HepG2 (cell line): ENCODE measurements at regions not wholly inside any gene's neighbourhood (a gene's known extent, or its start where the extent isn't known, plus 50 kb on each side); places are given as distances from the start of the nearest gene placed in this dataset.

Source experiments
- ATAC-seq: fragments of 200-7000 bp; cut with Tn5 transposase; 3 replicates; pipeline ENCODE4 v1.9.1; 2020; ENCODE audit warnings: mild to moderate bottlenecking, moderate library complexity
- BruUV-seq: library from RNA; stranded (reverse); fragments of 400-500 nt; replicated peaks from 2 replicates; lab custom pipeline; 2021; lab: Mats Ljungman, UMichigan
- CTCF ChIA-PET: fragments of 300-600 bp; formaldehyde crosslinking; extraction: SDS; loops from one replicate; lab custom pipeline; 2021; ENCODE audit warnings: low total read pairs, inconsistent platforms, low intra/inter-chr PET ratio; lab: Yijun Ruan, JAX
- POLR2A ChIA-PET: fragments of 350-600 bp; sonication (Branson Sonifier 250); formaldehyde crosslinking; loops from one replicate; lab custom pipeline; 2020; ENCODE audit warnings: antibody characterized with exemption, inconsistent platforms; lab: Yijun Ruan, JAX
- DNase-seq: peaks from one replicate; pipeline ENCODE4 v3.0.0-alpha.2; 2015; ENCODE audit warnings: low spot score
- FAIRE-seq: peaks from 3 replicates; lab custom pipeline; 2011; peaks lifted over from hg19 to GRCh38; lab: Jason Lieb, UNC
- H2AFZ ChIP-seq: one replicate; pipeline ENCODE4 v1.6.1; 2011; ENCODE audit warnings: low read length, inconsistent platforms
- H3K27ac ChIP-seq: fragments of 300-600 bp; 3 replicates; pipeline ENCODE4 v1.8.0; 2011; ENCODE audit warnings: mixed run types, mild to moderate bottlenecking, mixed read lengths, low read length, inconsistent platforms; ENCODE audit not compliant: insufficient read depth; ENCODE audit errors: extremely low read length
- H3K27me3 ChIP-seq, 2 experiments: fragments of 200-600 bp in 1 of 2; 2 replicates in 1 of 2; 3 replicates in 1 of 2; pipeline versions ENCODE4 v1.6.0 to v1.8.0; 2011; ENCODE audit warnings: low read length in 2 of 2, mild to moderate bottlenecking in 2 of 2, moderate library complexity in 2 of 2, inconsistent platforms in 1 of 2; ENCODE audit not compliant: insufficient read depth in 2 of 2, control insufficient read depth in 1 of 2
- H3K36me3 ChIP-seq, 2 experiments: fragments of 200-600 bp in 1 of 2; replicated peaks in 1 of 2; 2 replicates in 1 of 2; 3 replicates in 1 of 2; pipeline versions ENCODE4 v1.5.1 to v1.8.0; 2011; ENCODE audit warnings: low read length in 2 of 2, inconsistent platforms in 1 of 2; ENCODE audit not compliant: insufficient read depth in 2 of 2, control insufficient read depth in 1 of 2
- H3K4me1 ChIP-seq: 2 replicates; pipeline ENCODE4 v1.5.1; 2012; ENCODE audit warnings: low read length, inconsistent platforms; ENCODE audit not compliant: insufficient read depth
- H3K4me2 ChIP-seq: 2 replicates; pipeline ENCODE4 v1.6.0; 2011; ENCODE audit warnings: low read depth, low read length, inconsistent platforms
- H3K4me3 ChIP-seq, 3 experiments: fragments of 200-600 bp in 1 of 3; sonication (generic), shearing (Covaris generic) in 1 of 3; replicated peaks in 1 of 3; 2 replicates each; pipeline ENCODE4 v1.5.1; 2011 to 2016; ENCODE audit warnings: low read length in 3 of 3, inconsistent platforms in 2 of 3, low read depth in 2 of 3, mild to moderate bottlenecking in 2 of 3, control low read depth in 1 of 3, mixed read lengths in 1 of 3; ENCODE audit not compliant: insufficient read depth in 1 of 3
- H3K79me2 ChIP-seq: one replicate; pipeline ENCODE4 v1.6.1; 2011; ENCODE audit warnings: low read length, inconsistent platforms; ENCODE audit not compliant: insufficient read depth
- H3K9ac ChIP-seq: 2 replicates; pipeline ENCODE4 v1.6.0; 2011; ENCODE audit warnings: mild to moderate bottlenecking, low read depth, low read length, inconsistent platforms; ENCODE audit not compliant: insufficient read depth
- H3K9me3 ChIP-seq: 2 replicates; pipeline ENCODE4 v1.5.1; 2012; ENCODE audit warnings: mild to moderate bottlenecking, low read length
- H4K20me1 ChIP-seq: 2 replicates; pipeline ENCODE4 v1.6.0; 2011; ENCODE audit warnings: inconsistent platforms, mild to moderate bottlenecking, low read length, moderate library complexity; ENCODE audit not compliant: insufficient read depth
- AHDC1 ChIP-seq: sonication (generic); formaldehyde crosslinking; IDR thresholded peaks from 2 replicates; pipeline ENCODE4 v1.5.1; 2020; ENCODE audit warnings: mild to moderate bottlenecking, missing genetic modification reagents, borderline replicate concordance
- CEBPZ ChIP-seq: IDR thresholded peaks from 2 replicates; pipeline ENCODE4 v1.6.1; 2012; ENCODE audit warnings: low read length, improper control_type of control experiment
- ELK4 ChIP-seq: sonication (generic); formaldehyde crosslinking; IDR thresholded peaks from 2 replicates; pipeline ENCODE4 v1.9.0; 2021; ENCODE audit warnings: missing genetic modification reagents, borderline replicate concordance
- FOXA1 ChIP-seq, 2 experiments: fragments of 450-650 bp in 1 of 2; sonication (generic) in 1 of 2; formaldehyde crosslinking in 1 of 2; IDR thresholded peaks; 2 replicates each; pipeline versions ENCODE4 v1.4.0 to v1.6.1; 2016 to 2020; ENCODE audit warnings: missing genetic modification reagents in 1 of 2
- FOXJ3 ChIP-seq: sonication (generic); formaldehyde crosslinking; IDR thresholded peaks from 2 replicates; pipeline ENCODE4 v1.4.0; 2020; ENCODE audit warnings: missing genetic modification reagents, mild to moderate bottlenecking, borderline replicate concordance
- NFIB ChIP-seq: sonication (generic); formaldehyde crosslinking; IDR thresholded peaks from 2 replicates; pipeline ENCODE4 v1.9.0; 2021; ENCODE audit warnings: missing genetic modification reagents, mild to moderate bottlenecking, borderline replicate concordance
- POLR2G ChIP-seq: fragments of 200-400 bp; formaldehyde crosslinking; IDR thresholded peaks from 2 replicates; pipeline ENCODE4 v1.6.1; 2018; ENCODE audit warnings: mild to moderate bottlenecking, low read depth, low read length, moderate library complexity
- ZBTB49 ChIP-seq: sonication (generic); formaldehyde crosslinking; IDR thresholded peaks from 2 replicates; pipeline ENCODE4 v1.4.0; 2020; ENCODE audit warnings: missing genetic modification reagents, borderline replicate concordance
- ZNF205 ChIP-seq: IDR thresholded peaks from 2 replicates; pipeline ENCODE4 v1.6.1; 2018; ENCODE audit warnings: missing biosample characterization, missing genetic modification reagents
- ZNF253 ChIP-seq: sonication (generic); formaldehyde crosslinking; IDR thresholded peaks from 2 replicates; pipeline ENCODE4 v1.8.0; 2022; ENCODE audit warnings: mild to moderate bottlenecking, missing genetic modification reagents, borderline replicate concordance
- WGBS: methylation state at CpG from one replicate; pipeline ENCODE4 v1.1.6; 2017; ENCODE audit warnings: low lambda C conversion rate; 5-methylcytosine and 5-hydroxymethylcytosine counted together
- in situ Hi-C: cut with HindIII; loops from 2 replicates; pipeline ENCODE4 v1.10.0; 2017; ENCODE audit warnings: low pct_unique_long_range_greater_than_20kb; ENCODE audit not compliant: extremely low pct_ligation_motif_present
- intact Hi-C: fragments of 100-400 bp; cut with micrococcal nuclease; formaldehyde crosslinking; loops from one replicate; pipeline ENCODE4 v1.10.0; 2022; ENCODE audit not compliant: unreplicated experiment

- TF ChIP-seq ELK4 (no peak), ZBTB49 (CRISPR knock-in tag) (no peak)
- TF ChIP-seq, all 625 proteins: peak for 0
Measured at GRCh38 chr10:53314876-53315275, 542.3 kb upstream of the MBL2 start (continued).

GRCh38 chr10:53298443-53298842 lies 525.9 kb upstream of the MBL2 start:
- Histone ChIP-seq H3K27ac (no peak overlapping the region), H3K4me1 (no peaks in the 10 kb centered on the region), H3K4me2 (no peak overlapping the region), H4K20me1 (no peaks in the 10 kb centered on the region), H3K36me3 (no peaks in the 10 kb centered on the region), H3K9ac (no peak overlapping the region), H3K79me2 (no peaks in the 10 kb centered on the region), H3K4me3 (no peak overlapping the region), H3K27me3 (no peaks in the 10 kb centered on the region), H3K9me3 (peaks cover 4% of the 10 kb centered on the region; the same call in 1 of the 2 replicates), H2AFZ (no peak overlapping the region)
- intact Hi-C loops = no loop called here
- CTCF ChIA-PET = no interaction called here
- POLR2A ChIA-PET = no interaction called here
- no peak for DNase-seq
- in situ Hi-C loops = no loop called here
- FAIRE-seq = no peak
- ATAC-seq = no peak
- BruUV-seq = no TSS peak
- WGBS = 31% methylated on average over 3 of the region's 3 CpGs
- no peak for TF ChIP-seq ZNF205 (CRISPR knock-in tag)
- no peak for TF ChIP-seq ZNF253 (CRISPR knock-in tag)
- TF ChIP-seq POLR2G = no peak
- no peak for TF ChIP-seq FOXJ3
- TF ChIP-seq FOXA1 (IDR thresholded peaks at IDR 0.05) = no peak
- no peak for TF ChIP-seq FOXA1 (CRISPR knock-in tag; IDR thresholded peaks at IDR 0.05)
- no peak for TF ChIP-seq CEBPZ
- TF ChIP-seq NFIB (CRISPR knock-in tag) = no peak
- no peak for TF ChIP-seq AHDC1
